GM21367 (cell line): ENCODE measurements at regions not wholly inside any gene's neighbourhood (a gene's known extent, or its start where the extent isn't known, plus 50 kb on each side); places are given as distances from the start of the nearest gene placed in this dataset.
"Not testable (repeated sequence)": the region's sequence is repeated elsewhere in the genome, so short reads cannot be mapped to it uniquely, and the experiment has no call there.

ENCODE experiments used
- ATAC-seq: cut with Tn5 transposase; IDR thresholded peaks from one replicate; pipeline ENCODE4 v1.9.1; 2021; ENCODE audit not compliant: unreplicated experiment

DNA sequence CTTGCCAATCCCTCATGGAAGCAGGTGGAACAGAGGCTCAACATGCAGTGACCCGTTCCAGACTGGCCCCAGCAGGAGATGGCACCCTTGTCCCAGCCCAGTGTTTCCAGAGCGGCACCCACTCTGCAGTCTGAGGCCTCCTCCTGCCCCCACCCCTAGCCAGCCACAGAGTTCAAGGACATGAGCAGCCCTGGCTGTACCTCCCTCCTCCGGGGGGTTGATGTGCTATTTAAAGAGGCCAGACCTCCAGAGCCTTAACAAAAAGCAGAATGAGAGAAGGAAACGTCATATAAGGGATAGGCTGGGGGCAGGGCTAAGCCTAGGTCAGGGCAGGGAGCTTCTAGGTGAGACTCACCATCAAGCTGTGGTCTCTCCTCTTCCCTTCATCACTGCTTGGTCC is 115.7 kb upstream of the NANOS1 start:
- ATAC-seq: no peak

DNA sequence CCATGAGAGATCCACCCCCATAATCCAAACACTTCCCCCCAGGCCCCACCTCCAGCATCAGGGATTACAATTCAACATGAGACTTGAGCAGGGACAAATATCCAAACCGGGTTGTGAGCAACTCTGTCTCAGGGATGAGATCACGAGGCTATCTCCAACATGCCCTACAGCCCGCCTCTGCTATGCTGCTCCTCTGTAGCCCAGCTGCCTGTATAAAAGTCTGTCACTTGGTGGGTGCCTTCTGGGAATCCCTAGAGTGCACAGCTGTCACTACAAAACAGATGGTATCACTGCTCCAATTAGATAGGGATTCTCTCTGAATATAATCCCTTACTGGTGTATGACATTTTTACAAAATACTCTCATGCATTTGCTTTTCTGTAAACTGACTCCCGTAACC is 114.9 kb upstream of the NANOS1 start:
- ATAC-seq: no peak

DNA sequence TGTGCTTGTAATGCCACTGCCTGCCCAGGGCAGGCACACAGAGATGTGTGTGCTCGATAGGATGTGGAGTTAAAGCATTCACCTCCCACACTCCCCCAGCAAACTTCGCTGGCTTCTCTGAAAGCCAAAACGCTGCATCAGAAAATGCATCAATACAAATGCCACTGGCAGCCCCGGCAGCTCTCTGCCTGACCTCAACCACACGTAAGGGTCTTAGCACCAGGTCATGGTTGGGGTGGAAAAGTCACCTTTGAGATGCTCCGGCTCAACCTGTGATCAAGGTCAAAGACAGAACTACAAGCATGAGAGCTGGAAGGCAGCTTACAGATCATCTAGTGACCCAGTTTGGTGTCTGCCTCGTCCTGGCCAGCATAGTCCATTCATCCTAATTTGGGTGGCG is 114.4 kb upstream of the NANOS1 start:
- no peak for ATAC-seq

GRCh38 chr10:118916777-118917176 is 112.7 kb upstream of the NANOS1 start:
- ATAC-seq: no peak

- ATAC-seq: no peak
Measured at GRCh38 chr10:118917701-118918100, 111.8 kb upstream of the NANOS1 start.

- no peak for ATAC-seq
Measured at GRCh38 chr10:118918116-118918515, 111.4 kb upstream of the NANOS1 start.

GRCh38 chr10:118918587-118918986 is 110.9 kb upstream of the NANOS1 start:
- ATAC-seq: no peak

- no peak for ATAC-seq
Measured at GRCh38 chr10:118920206-118920605, 109.3 kb upstream of the NANOS1 start.

DNA sequence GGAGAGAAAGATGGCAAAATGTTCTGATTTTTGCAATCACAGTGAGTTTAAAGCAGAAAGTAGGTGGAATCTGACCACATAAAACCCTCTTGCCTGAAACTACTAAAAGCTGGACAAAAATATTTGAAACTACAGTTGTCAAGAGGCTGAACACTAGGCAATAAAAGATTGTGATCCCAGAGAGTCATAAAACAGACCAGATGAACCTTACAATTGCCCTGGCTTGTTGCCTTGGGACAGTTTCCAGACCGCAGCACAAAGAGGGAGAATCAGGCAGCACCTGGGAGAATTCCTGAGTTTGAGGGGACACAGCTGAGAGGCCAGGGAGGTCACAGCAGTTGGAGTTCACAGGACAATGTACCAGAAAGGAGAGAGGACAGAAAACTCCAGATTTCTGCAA is 107.3 kb upstream of the NANOS1 start:
- no peak for ATAC-seq

DNA sequence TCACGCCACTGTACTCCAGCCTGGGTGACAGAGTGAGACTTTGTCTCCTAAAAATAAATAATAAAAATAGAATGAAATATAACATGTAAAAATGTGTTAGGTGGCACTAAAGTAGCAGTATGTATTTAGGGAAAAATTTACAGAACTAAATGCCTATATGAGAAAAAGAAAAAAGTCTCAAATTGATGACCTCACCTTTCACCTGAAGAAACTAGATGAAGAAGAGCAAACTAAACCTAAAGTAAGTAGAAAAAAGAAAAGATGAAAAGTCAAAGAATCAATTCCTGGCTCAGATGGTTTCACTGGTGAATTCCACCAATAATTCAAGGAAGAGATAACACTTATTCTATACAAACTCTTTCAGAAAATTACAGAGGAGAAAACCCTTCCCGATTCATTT is 106.5 kb upstream of the NANOS1 start:
- no peak for ATAC-seq

DNA sequence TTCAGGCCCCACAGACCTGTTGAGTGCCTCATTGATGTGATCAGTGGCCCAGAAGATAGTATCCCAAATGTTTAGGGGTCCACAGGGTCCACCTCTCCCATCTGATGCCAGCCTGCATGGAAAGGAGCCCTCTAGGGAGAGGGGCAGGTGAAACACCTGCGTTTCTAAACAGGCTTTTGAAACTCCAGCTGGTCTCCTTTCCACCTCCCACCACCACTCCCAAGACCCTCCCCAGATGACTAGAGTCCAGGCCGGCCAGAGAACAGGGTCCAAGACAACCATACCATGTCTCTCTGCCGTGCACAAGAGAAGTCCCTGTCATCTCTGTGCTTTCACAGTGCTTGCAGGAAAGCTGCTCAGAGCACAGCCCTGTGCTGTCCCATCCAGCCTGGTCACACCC is 105.0 kb upstream of the NANOS1 start:
- no peak for ATAC-seq

DNA sequence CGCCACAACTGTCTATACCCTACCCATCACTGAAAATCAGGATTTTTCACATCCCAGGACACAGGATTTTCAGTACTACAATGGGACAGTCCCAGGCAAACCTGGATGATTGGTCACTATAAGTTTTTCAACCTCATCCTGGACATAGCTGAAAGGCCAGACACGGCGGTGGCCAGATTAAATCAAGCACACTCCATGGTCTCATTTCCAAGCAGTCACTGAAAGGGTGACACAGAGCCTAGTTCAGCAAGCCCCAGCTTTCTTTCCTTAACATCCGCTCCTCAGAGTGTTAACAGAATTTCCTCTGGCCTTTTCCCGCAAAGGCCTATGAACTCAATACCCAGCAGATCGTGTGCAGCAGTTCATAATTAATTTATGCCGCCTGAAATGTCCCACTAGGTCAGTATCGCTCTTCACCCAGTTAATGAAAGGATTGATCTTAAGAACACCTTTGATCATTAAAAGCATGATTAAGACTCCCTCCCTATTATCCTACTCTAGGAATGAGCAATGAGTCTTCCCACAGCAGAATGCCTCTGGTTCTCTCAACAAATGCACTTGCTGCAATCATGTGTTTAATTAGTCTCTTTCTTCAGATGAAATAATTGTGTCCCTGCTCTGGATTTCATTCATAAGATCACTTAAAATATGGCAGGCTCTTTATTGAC is 104.0 kb upstream of the NANOS1 start:
- no peak for ATAC-seq

- no peak for ATAC-seq
Measured at GRCh38 chr10:118926072-118926417, 103.5 kb upstream of the NANOS1 start.

- no peak for ATAC-seq
Measured at GRCh38 chr10:118926441-118926840, 103.1 kb upstream of the NANOS1 start.

DNA sequence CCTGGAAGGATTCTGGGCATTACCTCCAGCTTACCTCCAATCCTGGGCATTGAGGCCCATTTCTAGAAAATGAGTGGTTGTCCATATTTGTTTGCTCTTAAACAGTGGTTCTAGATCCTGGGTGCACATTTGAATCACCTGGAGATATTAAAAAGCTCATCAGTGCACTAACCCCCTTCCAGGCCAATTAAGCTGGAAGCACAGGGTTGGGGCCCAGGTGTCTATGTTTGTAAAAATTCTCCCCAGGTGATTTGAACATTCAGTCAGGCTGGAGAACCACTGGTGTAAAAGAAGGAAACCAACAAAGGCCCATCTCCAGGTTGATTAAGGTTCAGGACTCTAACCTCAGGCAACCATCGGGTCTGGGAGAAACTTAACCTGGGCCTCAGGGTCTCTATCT is 102.6 kb upstream of the NANOS1 start:
- ATAC-seq: no peak

DNA sequence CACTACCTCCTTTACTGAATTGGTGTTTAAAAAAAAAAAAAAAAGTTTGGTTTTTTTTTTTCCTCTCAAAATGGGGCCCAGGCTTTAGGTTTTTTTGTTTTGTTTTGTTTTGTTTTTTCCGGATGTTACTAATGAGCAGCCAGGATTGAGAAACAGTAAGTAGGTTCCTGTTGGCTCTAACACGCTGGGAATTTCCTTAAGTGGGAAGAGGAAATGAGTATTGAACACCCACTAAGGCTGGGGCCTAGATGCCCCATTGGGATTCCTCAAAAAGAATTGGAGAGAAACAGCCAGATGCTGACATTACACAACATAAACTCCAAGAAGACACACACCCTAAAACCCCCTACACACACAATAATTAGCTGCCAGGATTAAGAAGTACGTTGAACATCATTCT is 102.2 kb upstream of the NANOS1 start:
- ATAC-seq: no peak

GRCh38 chr10:118930614-118931013 is 98.9 kb upstream of the NANOS1 start:
- no peak for ATAC-seq

GRCh38 chr10:118931436-118931835 is 98.1 kb upstream of the NANOS1 start:
- no peak for ATAC-seq

- not testable (repeated sequence) for ATAC-seq
Measured at GRCh38 chr10:118932154-118932553, 97.4 kb upstream of the NANOS1 start.

DNA sequence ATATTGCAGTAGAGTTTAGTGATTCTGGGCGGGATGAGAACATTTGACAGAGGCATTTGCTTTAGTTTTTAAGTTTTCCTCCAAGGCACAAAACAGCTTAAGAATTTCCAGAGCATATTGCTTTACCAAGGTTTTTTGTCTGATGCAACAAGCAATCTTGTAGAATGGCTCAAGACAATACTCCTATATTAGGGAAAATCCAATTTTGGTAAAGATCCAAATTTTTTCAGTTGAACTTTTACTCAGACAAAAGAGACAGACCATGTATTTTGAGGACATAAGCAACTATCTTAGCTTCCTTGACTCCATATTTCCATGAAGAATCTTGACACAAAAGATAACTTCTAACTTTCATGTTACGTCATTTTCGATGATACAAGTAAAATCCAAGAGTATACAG is 92.3 kb upstream of the NANOS1 start:
- no peak for ATAC-seq

DNA sequence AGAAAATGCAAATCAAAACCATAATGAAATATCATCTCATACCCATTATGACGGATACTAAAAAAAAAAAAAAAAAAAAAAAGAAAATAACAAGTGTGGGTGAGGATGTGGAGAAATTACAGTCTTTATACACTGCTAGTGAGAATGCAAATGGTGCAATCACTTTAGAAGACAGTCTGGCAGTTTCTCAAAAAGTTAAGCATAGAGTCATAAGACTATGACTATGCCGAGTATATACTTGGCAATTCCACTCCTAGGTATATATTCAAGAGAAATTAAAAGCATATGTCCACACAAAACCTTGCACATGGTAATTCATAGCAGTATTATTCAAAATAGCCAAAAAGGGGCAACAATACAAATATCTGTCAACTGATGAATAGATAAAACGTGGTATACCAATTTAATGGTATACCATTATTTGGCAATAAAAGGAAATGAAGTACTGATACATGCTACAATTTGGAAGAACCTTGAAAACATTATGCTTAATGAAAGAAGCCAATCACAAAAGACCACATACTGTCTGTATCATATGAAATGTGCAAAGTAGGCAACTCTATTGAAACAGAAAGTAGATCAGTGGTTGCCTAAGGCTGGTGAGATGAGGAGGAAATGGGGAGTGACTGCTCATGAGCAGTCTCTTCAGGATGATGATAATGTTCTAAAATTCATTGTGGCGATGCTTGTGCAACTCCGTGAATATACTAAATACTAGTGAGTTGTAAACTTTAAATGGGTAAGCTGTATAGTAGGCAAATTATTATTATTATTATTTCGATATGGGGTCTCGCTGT is 90.1 kb upstream of the NANOS1 start:
- no peak for ATAC-seq

DNA sequence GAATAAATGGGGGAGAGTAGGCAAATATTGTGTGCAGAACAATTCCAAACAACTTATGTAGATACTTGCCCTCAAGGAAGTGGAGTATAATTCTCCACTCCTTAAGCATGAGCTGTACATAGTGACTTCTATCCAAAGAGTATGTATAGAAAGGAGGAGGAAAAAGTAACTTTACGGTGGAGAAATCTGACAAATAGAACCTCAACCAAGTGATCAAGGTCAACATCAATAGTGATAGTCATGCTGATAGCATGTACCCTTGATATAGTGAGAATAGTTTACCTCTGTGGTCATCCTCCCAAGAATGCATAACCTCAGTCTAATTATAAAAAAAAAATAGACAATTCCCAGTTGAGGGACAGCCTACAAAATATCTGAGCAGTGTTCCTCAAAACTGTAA is 89.1 kb upstream of the NANOS1 start:
- ATAC-seq: no peak

DNA sequence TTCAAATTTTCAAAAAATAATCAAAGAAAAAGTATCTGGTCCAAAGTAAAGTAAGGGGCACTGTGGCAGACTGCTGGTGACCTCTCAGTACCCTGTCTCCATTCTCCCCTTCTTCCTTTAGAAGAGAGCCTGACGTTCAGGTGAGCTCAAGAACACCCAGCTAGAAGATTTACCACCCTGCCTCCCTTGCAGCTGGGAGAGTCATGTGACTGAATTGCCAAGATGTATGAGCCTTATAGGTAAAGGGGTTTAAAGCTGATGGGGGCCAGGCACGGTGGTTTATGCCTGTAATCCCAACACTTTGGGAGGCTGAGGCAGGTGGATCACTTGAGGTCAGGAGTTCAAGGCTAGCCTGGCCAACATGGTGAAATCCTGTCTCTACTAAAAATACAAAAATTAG is 86.3 kb upstream of the NANOS1 start:
- no peak for ATAC-seq
